B cell (primary cell): ENCODE measurements at regions not wholly inside any gene's neighbourhood (a gene's known extent, or its start where the extent isn't known, plus 50 kb on each side); places are given as distances from the start of the nearest gene placed in this dataset.

Experiments used
- ATAC-seq: fragments of 200-7000 bp; cut with Tn5 transposase; one replicate; pipeline ENCODE4 v1.10.0; 2021; ENCODE audit warnings: low read depth, mild to moderate bottlenecking, moderate number of reproducible peaks, moderate library complexity
- CTCF ChIA-PET: fragments of 350-600 bp; sonication (Branson Sonifier 250); formaldehyde crosslinking; loops from one replicate; lab custom pipeline; 2021; ENCODE audit warnings: antibody characterized with exemption, inconsistent platforms; lab: Charles Lee
- POLR2A ChIA-PET: fragments of 350-600 bp; sonication (Branson Sonifier 250); formaldehyde crosslinking; loops from one replicate; lab custom pipeline; 2021; ENCODE audit warnings: antibody characterized with exemption; lab: Charles Lee
- DNase-seq: peaks from one replicate; pipeline ENCODE4 v3.0.0; 2013
- H2AFZ ChIP-seq: 2 replicates; pipeline ENCODE4 v1.6.1; 2012; ENCODE audit warnings: mild to moderate bottlenecking, low read depth, low read length; ENCODE audit not compliant: insufficient read depth, poor library complexity, severe bottlenecking
- H3K27ac ChIP-seq, 2 donors: 1 replicate in 1 of 2; 2 replicates in 1 of 2; pipeline ENCODE4 v1.5.1; 2012 to 2013; ENCODE audit warnings: low read length in 2 of 2, mild to moderate bottlenecking in 2 of 2, moderate library complexity in 1 of 2
- H3K27me3 ChIP-seq, 4 experiments: fragments of 200-600 bp in 1 of 4; sonication (generic) in 1 of 4; replicated peaks in 1 of 4; 1 replicate in 2 of 4; 2 replicates in 2 of 4; pipeline versions ENCODE4 v1.6.1 to v1.7.0; 2013 to 2016; ENCODE audit warnings: low read length in 3 of 4, mild to moderate bottlenecking in 2 of 4, mixed read lengths in 1 of 4, moderate library complexity in 1 of 4; ENCODE audit not compliant: insufficient read depth in 4 of 4, control insufficient read depth in 3 of 4; ENCODE audit errors: control extremely low read depth in 1 of 4
- H3K36me3 ChIP-seq, 2 experiments: replicated peaks in 1 of 2; 1 replicate in 1 of 2; 2 replicates in 1 of 2; pipeline versions ENCODE4 v1.6.1 to v1.7.1; 2013; ENCODE audit warnings: low read length in 1 of 2; ENCODE audit not compliant: insufficient read depth in 2 of 2, control insufficient read depth in 1 of 2; ENCODE audit errors: control extremely low read depth in 1 of 2, extremely low read depth in 1 of 2
- H3K4me1 ChIP-seq, 2 donors: fragments of 200-600 bp in 1 of 2; sonication (generic) in 1 of 2; 1 replicate in 1 of 2; 2 replicates in 1 of 2; pipeline versions ENCODE4 v1.5.1 to v1.6.1; 2013 to 2017; ENCODE audit warnings: low read length in 2 of 2; ENCODE audit not compliant: control insufficient read depth in 2 of 2, insufficient read depth in 2 of 2
- H3K4me2 ChIP-seq: replicated peaks from 2 replicates; pipeline ENCODE3; 2012; ENCODE audit warnings: mild to moderate bottlenecking, low read depth, low read length; ENCODE audit not compliant: poor library complexity, severe bottlenecking
- H3K4me3 ChIP-seq, 5 experiments: fragments of 200-600 bp in 1 of 5; sonication (generic) in 1 of 5; 1 replicate in 3 of 5; 2 replicates in 2 of 5; pipeline versions ENCODE4 v1.5.1 to v1.7.0; 2011 to 2016; ENCODE audit warnings: low read length in 4 of 5, mild to moderate bottlenecking in 4 of 5, low read depth in 2 of 5, control low read depth in 1 of 5, moderate library complexity in 1 of 5; ENCODE audit not compliant: insufficient read depth in 1 of 5; ENCODE audit errors: control extremely low read depth in 1 of 5, extremely low read depth in 1 of 5
- H3K79me2 ChIP-seq: fragments of 200-600 bp; sonication (generic); one replicate; pipeline ENCODE4 v1.6.0; 2016; ENCODE audit warnings: low read length; ENCODE audit not compliant: control insufficient read depth, insufficient read depth
- H3K9ac ChIP-seq: fragments of 200-600 bp; sonication (generic); 2 replicates; pipeline ENCODE4 v1.6.1; 2017; ENCODE audit warnings: mild to moderate bottlenecking, low read length, moderate library complexity
- H3K9me3 ChIP-seq, 3 donors: one replicate each; pipeline versions ENCODE4 v1.6.1 to v1.7.1; 2013; ENCODE audit warnings: low read length in 2 of 3; ENCODE audit not compliant: control insufficient read depth in 2 of 3, insufficient read depth in 1 of 3; ENCODE audit errors: control extremely low read depth in 1 of 3
- H4K20me1 ChIP-seq: 2 replicates; pipeline ENCODE4 v1.6.0; 2012; ENCODE audit warnings: mild to moderate bottlenecking, low read length; ENCODE audit not compliant: insufficient read depth, control insufficient read depth, poor library complexity, severe bottlenecking
- H3K27ac Mint-ChIP-seq: one replicate; pipeline ENCODE4 v1.8.0; 2021; ENCODE audit warnings: mixed read lengths
- H3K27me3 Mint-ChIP-seq: one replicate; pipeline ENCODE4 v1.8.0; 2021; ENCODE audit warnings: mixed read lengths
- H3K4me1 Mint-ChIP-seq: one replicate; pipeline ENCODE4 v1.8.0; 2021; ENCODE audit warnings: mixed read lengths
- H3K4me3 Mint-ChIP-seq: one replicate; pipeline ENCODE4 v1.8.0; 2021; ENCODE audit warnings: mixed read lengths
- H3K9me3 Mint-ChIP-seq: one replicate; pipeline ENCODE4 v1.8.0; 2022; ENCODE audit warnings: mixed read lengths; ENCODE audit not compliant: insufficient read depth
- CTCF ChIP-seq: fragments of 200-600 bp; IDR thresholded peaks from one replicate; pipeline ENCODE4 v1.8.0; 2022; ENCODE audit warnings: antibody characterized with exemption, mild to moderate bottlenecking
- EZH2 ChIP-seq: IDR thresholded peaks from 2 replicates; pipeline ENCODE4 v1.6.1; 2012; ENCODE audit warnings: borderline replicate concordance, low read depth, mild to moderate bottlenecking, moderate library complexity, low read length; ENCODE audit not compliant: insufficient read depth, poor library complexity, severe bottlenecking
- WGBS: methylation state at CpG from one replicate; pipeline ENCODE4 v1.1.5; 2013; ENCODE audit warnings: missing lambda C conversion rate; ENCODE audit not compliant: insufficient coverage; 5-methylcytosine and 5-hydroxymethylcytosine counted together
- intact Hi-C: fragments of 100-400 bp; cut with micrococcal nuclease; formaldehyde crosslinking; loops from one replicate; pipeline ENCODE4 v1.10.0; 2022

- Histone ChIP-seq H3K9me3 (no peaks in the 10 kb centered on the region), H3K79me2 (no peaks in the 10 kb centered on the region), H4K20me1 (no peaks in the 10 kb centered on the region), H2AFZ (no peak overlapping the region), H3K27me3 (no peaks in the 10 kb centered on the region), H3K4me3 (no peak overlapping the region), H3K36me3 (no peaks in the 10 kb centered on the region), H3K27ac (no peak overlapping the region), H3K4me2 (no peak overlapping the region), H3K4me1 (peaks cover 10 to 13% of the 10 kb centered on the region in 2 donors), H3K9ac (no peak overlapping the region)
- ATAC-seq (no peak), DNase-seq (no peak)
- CTCF ChIA-PET: interaction anchor here (0.6 to 2.4 kb wide), 5 partner anchors 9 to 957 kb away, joined by 3 to 10 read pairs (median 4); no protein-coding TSS in a partner anchor
- no peaks in the 10 kb centered on the region for H3K27me3 Mint-ChIP-seq
- no peaks in the 10 kb centered on the region for H3K9me3 Mint-ChIP-seq
- TF ChIP-seq EZH2 (no peak), CTCF (no peak)
- no peak overlapping the region for H3K4me3 Mint-ChIP-seq
- POLR2A ChIA-PET: no interaction called here
- intact Hi-C loops: no loop called here
- H3K27ac Mint-ChIP-seq: no peak overlapping the region
- 99% methylated on average over 10 of the region's 11 CpGs for WGBS
- H3K4me1 Mint-ChIP-seq: peaks cover 19% of the 10 kb centered on the region
Observed at GRCh38 chr5:133902511-133903118, 65.8 kb downstream of the C5orf15 start.

GRCh38 chr5:133900534-133901270 lies 67.7 kb downstream of the C5orf15 start:
- TF ChIP-seq CTCF: no peak
- TF ChIP-seq EZH2: no peak

More at GRCh38 chr5:133900534-133901270, 67.7 kb downstream of the C5orf15 start:
- H3K27me3 Mint-ChIP-seq: no peaks in the 10 kb centered on the region
- Histone ChIP-seq H3K27me3 (no peaks in the 10 kb centered on the region), H3K4me3 (no peak overlapping the region), H3K4me1 (peaks cover 16 to 26% of the 10 kb centered on the region in 2 donors), H3K36me3 (no peaks in the 10 kb centered on the region), H2AFZ (no peak overlapping the region), H3K4me2 (no peak overlapping the region), H3K27ac (no peak overlapping the region), H3K79me2 (no peaks in the 10 kb centered on the region), H3K9ac (no peak overlapping the region), H4K20me1 (no peaks in the 10 kb centered on the region), H3K9me3 (no peaks in the 10 kb centered on the region)
- H3K27ac Mint-ChIP-seq: no peak overlapping the region
- no peaks in the 10 kb centered on the region for H3K9me3 Mint-ChIP-seq
- DNase-seq (no peak), ATAC-seq (no peak)
- ChIA-PET CTCF (interaction anchor here (1.3 kb wide), 1 partner anchor 32 kb away, joined by 4 read pairs; no protein-coding TSS in a partner anchor), POLR2A (no interaction called here)
- no peak overlapping the region for H3K4me3 Mint-ChIP-seq
- 96% methylated on average over 4 of the region's 15 CpGs for WGBS
- peaks cover 21% of the 10 kb centered on the region for H3K4me1 Mint-ChIP-seq
- intact Hi-C loops: no loop called here
